HepG2 (cell line): ENCODE measurements at regions not wholly inside any gene's neighbourhood (a gene's known extent, or its start where the extent isn't known, plus 50 kb on each side); places are given as distances from the start of the nearest gene placed in this dataset.

Source experiments
- ATAC-seq: fragments of 200-7000 bp; cut with Tn5 transposase; 3 replicates; pipeline ENCODE4 v1.9.1; 2020; ENCODE audit warnings: mild to moderate bottlenecking, moderate library complexity
- BruUV-seq: library from RNA; stranded (reverse); fragments of 400-500 nt; replicated peaks from 2 replicates; lab custom pipeline; 2021; lab: Mats Ljungman, UMichigan
- CTCF ChIA-PET: fragments of 300-600 bp; formaldehyde crosslinking; extraction: SDS; loops from one replicate; lab custom pipeline; 2021; ENCODE audit warnings: low total read pairs, inconsistent platforms, low intra/inter-chr PET ratio; lab: Yijun Ruan, JAX
- POLR2A ChIA-PET: fragments of 350-600 bp; sonication (Branson Sonifier 250); formaldehyde crosslinking; loops from one replicate; lab custom pipeline; 2020; ENCODE audit warnings: antibody characterized with exemption, inconsistent platforms; lab: Yijun Ruan, JAX
- DNase-seq: peaks from one replicate; pipeline ENCODE4 v3.0.0-alpha.2; 2015; ENCODE audit warnings: low spot score
- FAIRE-seq: peaks from 3 replicates; lab custom pipeline; 2011; peaks lifted over from hg19 to GRCh38; lab: Jason Lieb, UNC
- H2AFZ ChIP-seq: one replicate; pipeline ENCODE4 v1.6.1; 2011; ENCODE audit warnings: low read length, inconsistent platforms
- H3K27ac ChIP-seq: fragments of 300-600 bp; 3 replicates; pipeline ENCODE4 v1.8.0; 2011; ENCODE audit warnings: mixed run types, mild to moderate bottlenecking, mixed read lengths, low read length, inconsistent platforms; ENCODE audit not compliant: insufficient read depth; ENCODE audit errors: extremely low read length
- H3K27me3 ChIP-seq, 2 experiments: fragments of 200-600 bp in 1 of 2; 2 replicates in 1 of 2; 3 replicates in 1 of 2; pipeline versions ENCODE4 v1.6.0 to v1.8.0; 2011; ENCODE audit warnings: low read length in 2 of 2, mild to moderate bottlenecking in 2 of 2, moderate library complexity in 2 of 2, inconsistent platforms in 1 of 2; ENCODE audit not compliant: insufficient read depth in 2 of 2, control insufficient read depth in 1 of 2
- H3K36me3 ChIP-seq, 2 experiments: fragments of 200-600 bp in 1 of 2; replicated peaks in 1 of 2; 2 replicates in 1 of 2; 3 replicates in 1 of 2; pipeline versions ENCODE4 v1.5.1 to v1.8.0; 2011; ENCODE audit warnings: low read length in 2 of 2, inconsistent platforms in 1 of 2; ENCODE audit not compliant: insufficient read depth in 2 of 2, control insufficient read depth in 1 of 2
- H3K4me1 ChIP-seq: 2 replicates; pipeline ENCODE4 v1.5.1; 2012; ENCODE audit warnings: low read length, inconsistent platforms; ENCODE audit not compliant: insufficient read depth
- H3K4me2 ChIP-seq: 2 replicates; pipeline ENCODE4 v1.6.0; 2011; ENCODE audit warnings: low read depth, low read length, inconsistent platforms
- H3K4me3 ChIP-seq, 3 experiments: fragments of 200-600 bp in 1 of 3; sonication (generic), shearing (Covaris generic) in 1 of 3; replicated peaks in 1 of 3; 2 replicates each; pipeline ENCODE4 v1.5.1; 2011 to 2016; ENCODE audit warnings: low read length in 3 of 3, inconsistent platforms in 2 of 3, low read depth in 2 of 3, mild to moderate bottlenecking in 2 of 3, control low read depth in 1 of 3, mixed read lengths in 1 of 3; ENCODE audit not compliant: insufficient read depth in 1 of 3
- H3K79me2 ChIP-seq: one replicate; pipeline ENCODE4 v1.6.1; 2011; ENCODE audit warnings: low read length, inconsistent platforms; ENCODE audit not compliant: insufficient read depth
- H3K9ac ChIP-seq: 2 replicates; pipeline ENCODE4 v1.6.0; 2011; ENCODE audit warnings: mild to moderate bottlenecking, low read depth, low read length, inconsistent platforms; ENCODE audit not compliant: insufficient read depth
- H3K9me3 ChIP-seq: 2 replicates; pipeline ENCODE4 v1.5.1; 2012; ENCODE audit warnings: mild to moderate bottlenecking, low read length
- H4K20me1 ChIP-seq: 2 replicates; pipeline ENCODE4 v1.6.0; 2011; ENCODE audit warnings: inconsistent platforms, mild to moderate bottlenecking, low read length, moderate library complexity; ENCODE audit not compliant: insufficient read depth
- FOXA3 ChIP-seq: IDR thresholded peaks from 2 replicates; pipeline ENCODE4 v1.6.1; 2016; ENCODE audit warnings: missing genetic modification reagents, missing compliant biosample characterization
- HOXA7 ChIP-seq: sonication (generic); formaldehyde crosslinking; IDR thresholded peaks from 2 replicates; pipeline ENCODE4 v1.8.1; 2022; ENCODE audit warnings: mild to moderate bottlenecking, missing genetic modification reagents, moderate library complexity
- KAT8 ChIP-seq: IDR thresholded peaks from 2 replicates; pipeline ENCODE4 v1.6.1; 2016; ENCODE audit warnings: missing genetic modification reagents, missing compliant biosample characterization
- LCORL ChIP-seq, 2 experiments: fragments of 450-650 bp in 1 of 2; sonication (generic) in 1 of 2; formaldehyde crosslinking in 1 of 2; IDR thresholded peaks; 2 replicates each; pipeline versions ENCODE4 v1.5.0 to v1.6.1; 2017 to 2020; ENCODE audit warnings: antibody characterized with exemption in 1 of 2, missing genetic modification reagents in 1 of 2
- SKI ChIP-seq: fragments of 450-650 bp; IDR thresholded peaks from one replicate; pipeline ENCODE4 v1.6.1; 2018; ENCODE audit warnings: mild to moderate bottlenecking; ENCODE audit not compliant: partially characterized antibody
- TARDBP ChIP-seq: sonication (generic); formaldehyde crosslinking; IDR thresholded peaks from 2 replicates; pipeline ENCODE4 v1.8.0; 2022; ENCODE audit warnings: mild to moderate bottlenecking, missing genetic modification reagents
- XBP1 ChIP-seq: sonication (generic); formaldehyde crosslinking; IDR thresholded peaks from 2 replicates; pipeline ENCODE4 v1.5.0; 2020; ENCODE audit warnings: missing genetic modification reagents
- ZNF367 ChIP-seq: sonication (generic); formaldehyde crosslinking; IDR thresholded peaks from 2 replicates; pipeline ENCODE4 v1.4.0; 2020; ENCODE audit warnings: missing genetic modification reagents, borderline replicate concordance
- ZNF446 ChIP-seq: sonication (generic); formaldehyde crosslinking; IDR thresholded peaks from 2 replicates; pipeline ENCODE4 v1.5.0; 2020; ENCODE audit warnings: mild to moderate bottlenecking, missing genetic modification reagents
- ZNF589 ChIP-seq: sonication (generic); formaldehyde crosslinking; conservative IDR thresholded peaks from 2 replicates; pipeline ENCODE4 v1.8.0; 2022; ENCODE audit warnings: mild to moderate bottlenecking, moderate library complexity, missing genetic modification reagents
- WGBS: methylation state at CpG from one replicate; pipeline ENCODE4 v1.1.6; 2017; ENCODE audit warnings: low lambda C conversion rate; 5-methylcytosine and 5-hydroxymethylcytosine counted together
- in situ Hi-C: cut with HindIII; loops from 2 replicates; pipeline ENCODE4 v1.10.0; 2017; ENCODE audit warnings: low pct_unique_long_range_greater_than_20kb; ENCODE audit not compliant: extremely low pct_ligation_motif_present
- intact Hi-C: fragments of 100-400 bp; cut with micrococcal nuclease; formaldehyde crosslinking; loops from one replicate; pipeline ENCODE4 v1.10.0; 2022; ENCODE audit not compliant: unreplicated experiment
- TF ChIP-seq, protein P1 (sequence below): IDR thresholded peaks from 2 replicates; pipeline ENCODE4 v1.6.1; 2016; ENCODE audit warnings: missing compliant biosample characterization, missing genetic modification reagents, borderline replicate concordance
- TF ChIP-seq, protein P2 (sequence below): sonication (generic); formaldehyde crosslinking; IDR thresholded peaks from 2 replicates; pipeline ENCODE4 v1.4.0; 2020; ENCODE audit warnings: low read depth, missing genetic modification reagents
- TF ChIP-seq, protein P3 (sequence below), 2 experiments: IDR thresholded peaks; 2 replicates each; pipeline ENCODE4 v1.6.1; 2011 to 2012; ENCODE audit warnings: low read length in 2 of 2, borderline replicate concordance in 1 of 2, low read depth in 1 of 2, mild to moderate bottlenecking in 1 of 2, moderate library complexity in 1 of 2
- TF ChIP-seq, protein P4 (sequence below): sonication (generic); formaldehyde crosslinking; IDR thresholded peaks from 2 replicates; pipeline ENCODE4 v1.4.0; 2020; ENCODE audit warnings: mild to moderate bottlenecking, low read depth, missing genetic modification reagents

DNA sequence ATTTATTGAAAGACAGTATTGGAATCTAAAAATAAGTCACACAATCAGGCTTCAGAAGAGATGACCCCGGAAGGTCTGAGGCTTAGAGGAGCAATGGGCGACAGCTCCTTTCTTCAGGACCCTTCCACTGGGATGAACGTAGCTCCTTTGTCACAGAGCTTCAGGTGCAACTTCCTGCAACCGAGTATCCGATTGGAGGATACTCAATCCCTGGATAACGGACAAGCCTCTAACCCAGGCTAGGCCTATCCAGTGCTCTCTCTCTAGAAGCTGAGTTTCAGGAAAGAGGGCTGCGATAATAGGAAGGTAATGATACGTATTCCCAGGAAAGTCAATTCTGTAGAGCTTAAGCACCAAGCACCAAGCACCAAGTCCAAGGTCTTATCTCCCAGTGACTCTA lies 349.4 kb upstream of the NPSR1 start (continued):
- TF ChIP-seq, protein P1, sequence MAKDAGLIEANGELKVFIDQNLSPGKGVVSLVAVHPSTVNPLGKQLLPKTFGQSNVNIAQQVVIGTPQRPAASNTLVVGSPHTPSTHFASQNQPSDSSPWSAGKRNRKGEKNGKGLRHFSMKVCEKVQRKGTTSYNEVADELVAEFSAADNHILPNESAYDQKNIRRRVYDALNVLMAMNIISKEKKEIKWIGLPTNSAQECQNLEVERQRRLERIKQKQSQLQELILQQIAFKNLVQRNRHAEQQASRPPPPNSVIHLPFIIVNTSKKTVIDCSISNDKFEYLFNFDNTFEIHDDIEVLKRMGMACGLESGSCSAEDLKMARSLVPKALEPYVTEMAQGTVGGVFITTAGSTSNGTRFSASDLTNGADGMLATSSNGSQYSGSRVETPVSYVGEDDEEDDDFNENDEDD (CRISPR knock-in tag) = no peak
- no peak for TF ChIP-seq FOXA3 (CRISPR knock-in tag)
- TF ChIP-seq, protein P2, sequence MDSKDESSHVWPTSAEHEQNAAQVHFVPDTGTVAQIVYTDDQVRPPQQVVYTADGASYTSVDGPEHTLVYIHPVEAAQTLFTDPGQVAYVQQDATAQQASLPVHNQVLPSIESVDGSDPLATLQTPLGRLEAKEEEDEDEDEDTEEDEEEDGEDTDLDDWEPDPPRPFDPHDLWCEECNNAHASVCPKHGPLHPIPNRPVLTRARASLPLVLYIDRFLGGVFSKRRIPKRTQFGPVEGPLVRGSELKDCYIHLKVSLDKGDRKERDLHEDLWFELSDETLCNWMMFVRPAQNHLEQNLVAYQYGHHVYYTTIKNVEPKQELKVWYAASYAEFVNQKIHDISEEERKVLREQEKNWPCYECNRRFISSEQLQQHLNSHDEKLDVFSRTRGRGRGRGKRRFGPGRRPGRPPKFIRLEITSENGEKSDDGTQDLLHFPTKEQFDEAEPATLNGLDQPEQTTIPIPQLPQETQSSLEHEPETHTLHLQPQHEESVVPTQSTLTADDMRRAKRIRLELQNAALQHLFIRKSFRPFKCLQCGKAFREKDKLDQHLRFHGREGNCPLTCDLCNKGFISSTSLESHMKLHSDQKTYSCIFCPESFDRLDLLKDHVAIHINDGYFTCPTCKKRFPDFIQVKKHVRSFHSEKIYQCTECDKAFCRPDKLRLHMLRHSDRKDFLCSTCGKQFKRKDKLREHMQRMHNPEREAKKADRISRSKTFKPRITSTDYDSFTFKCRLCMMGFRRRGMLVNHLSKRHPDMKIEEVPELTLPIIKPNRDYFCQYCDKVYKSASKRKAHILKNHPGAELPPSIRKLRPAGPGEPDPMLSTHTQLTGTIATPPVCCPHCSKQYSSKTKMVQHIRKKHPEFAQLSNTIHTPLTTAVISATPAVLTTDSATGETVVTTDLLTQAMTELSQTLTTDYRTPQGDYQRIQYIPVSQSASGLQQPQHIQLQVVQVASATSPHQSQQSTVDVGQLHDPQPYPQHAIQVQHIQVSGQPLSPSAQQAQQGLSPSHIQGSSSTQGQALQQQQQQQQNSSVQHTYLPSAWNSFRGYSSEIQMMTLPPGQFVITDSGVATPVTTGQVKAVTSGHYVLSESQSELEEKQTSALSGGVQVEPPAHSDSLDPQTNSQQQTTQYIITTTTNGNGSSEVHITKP (CRISPR knock-in tag) = no peak

DNA sequence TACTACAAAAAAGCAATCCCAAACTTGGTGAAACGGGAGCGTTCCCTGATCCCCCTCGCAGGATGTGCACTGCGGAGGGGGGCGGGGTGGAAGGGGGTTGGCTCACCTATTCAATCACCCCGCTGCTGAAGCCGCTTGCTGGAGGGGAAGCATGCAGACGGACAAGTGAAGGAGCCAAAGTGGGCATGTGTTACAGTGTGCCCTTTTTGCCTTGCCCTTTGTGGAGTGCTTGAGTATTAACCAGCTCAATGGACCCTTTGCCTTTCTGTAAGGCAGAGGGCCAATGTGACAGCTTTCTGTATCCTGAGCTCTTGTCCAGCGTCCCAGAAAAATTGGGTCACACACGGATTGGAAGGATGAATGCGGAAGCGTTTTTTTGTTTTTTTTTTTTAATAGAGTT lies 348.9 kb upstream of the NPSR1 start:
- no TSS peak for BruUV-seq
- H3K4me3 ChIP-seq = no peak overlapping the region
- ChIA-PET CTCF (no interaction called here), POLR2A (no interaction called here)
- H3K9me3 ChIP-seq = no peaks in the 10 kb centered on the region
- H3K27ac ChIP-seq = no peak overlapping the region
- no peak for ATAC-seq
- in situ Hi-C loops (no loop called here), intact Hi-C loops (no loop called here)
- no peak overlapping the region for H2AFZ ChIP-seq
- H3K4me2 ChIP-seq = no peak overlapping the region
- no peaks in the 10 kb centered on the region for H3K4me1 ChIP-seq
- H4K20me1 ChIP-seq = no peaks in the 10 kb centered on the region; the same call in 1 of the 2 replicates
- no peak for FAIRE-seq
- no peaks in the 10 kb centered on the region for H3K36me3 ChIP-seq
- no peak overlapping the region for H3K9ac ChIP-seq
- H3K27me3 ChIP-seq = peaks cover 0 to 8% of the 10 kb centered on the region in 2 experiments; a peak in 1 of 5 replicates
- WGBS = 58% methylated on average over 12 of the region's 12 CpGs
- TF ChIP-seq TARDBP (no peak), ZNF367 (CRISPR knock-in tag) (no peak), XBP1 (CRISPR knock-in tag) (no peak), HOXA7 (CRISPR knock-in tag) (no peak), KAT8 (CRISPR knock-in tag) (no peak), ZNF446 (CRISPR knock-in tag) (no peak), ZNF589 (no peak), LCORL (IDR thresholded peaks at IDR 0.05) (no peak), LCORL (CRISPR knock-in tag; IDR thresholded peaks at IDR 0.05) (no peak), SKI (no peak)
- TF ChIP-seq, protein P3, sequence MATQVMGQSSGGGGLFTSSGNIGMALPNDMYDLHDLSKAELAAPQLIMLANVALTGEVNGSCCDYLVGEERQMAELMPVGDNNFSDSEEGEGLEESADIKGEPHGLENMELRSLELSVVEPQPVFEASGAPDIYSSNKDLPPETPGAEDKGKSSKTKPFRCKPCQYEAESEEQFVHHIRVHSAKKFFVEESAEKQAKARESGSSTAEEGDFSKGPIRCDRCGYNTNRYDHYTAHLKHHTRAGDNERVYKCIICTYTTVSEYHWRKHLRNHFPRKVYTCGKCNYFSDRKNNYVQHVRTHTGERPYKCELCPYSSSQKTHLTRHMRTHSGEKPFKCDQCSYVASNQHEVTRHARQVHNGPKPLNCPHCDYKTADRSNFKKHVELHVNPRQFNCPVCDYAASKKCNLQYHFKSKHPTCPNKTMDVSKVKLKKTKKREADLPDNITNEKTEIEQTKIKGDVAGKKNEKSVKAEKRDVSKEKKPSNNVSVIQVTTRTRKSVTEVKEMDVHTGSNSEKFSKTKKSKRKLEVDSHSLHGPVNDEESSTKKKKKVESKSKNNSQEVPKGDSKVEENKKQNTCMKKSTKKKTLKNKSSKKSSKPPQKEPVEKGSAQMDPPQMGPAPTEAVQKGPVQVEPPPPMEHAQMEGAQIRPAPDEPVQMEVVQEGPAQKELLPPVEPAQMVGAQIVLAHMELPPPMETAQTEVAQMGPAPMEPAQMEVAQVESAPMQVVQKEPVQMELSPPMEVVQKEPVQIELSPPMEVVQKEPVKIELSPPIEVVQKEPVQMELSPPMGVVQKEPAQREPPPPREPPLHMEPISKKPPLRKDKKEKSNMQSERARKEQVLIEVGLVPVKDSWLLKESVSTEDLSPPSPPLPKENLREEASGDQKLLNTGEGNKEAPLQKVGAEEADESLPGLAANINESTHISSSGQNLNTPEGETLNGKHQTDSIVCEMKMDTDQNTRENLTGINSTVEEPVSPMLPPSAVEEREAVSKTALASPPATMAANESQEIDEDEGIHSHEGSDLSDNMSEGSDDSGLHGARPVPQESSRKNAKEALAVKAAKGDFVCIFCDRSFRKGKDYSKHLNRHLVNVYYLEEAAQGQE (IDR thresholded peaks at IDR 0.05; ENCODE audit: borderline replicate concordance in 1 of 2, low read depth in 1 of 2, low read length in 2 of 2) = no peak
- TF ChIP-seq, protein P4, sequence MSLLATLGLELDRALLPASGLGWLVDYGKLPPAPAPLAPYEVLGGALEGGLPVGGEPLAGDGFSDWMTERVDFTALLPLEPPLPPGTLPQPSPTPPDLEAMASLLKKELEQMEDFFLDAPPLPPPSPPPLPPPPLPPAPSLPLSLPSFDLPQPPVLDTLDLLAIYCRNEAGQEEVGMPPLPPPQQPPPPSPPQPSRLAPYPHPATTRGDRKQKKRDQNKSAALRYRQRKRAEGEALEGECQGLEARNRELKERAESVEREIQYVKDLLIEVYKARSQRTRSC = no peak
- H3K79me2 ChIP-seq = no peaks in the 10 kb centered on the region
- no peak for DNase-seq
